ENCODE measurements at regions not wholly inside any gene's neighbourhood (a gene's known extent, or its start where the extent isn't known, plus 50 kb on each side); places are given as distances from the start of the nearest gene placed in this dataset.

DNA sequence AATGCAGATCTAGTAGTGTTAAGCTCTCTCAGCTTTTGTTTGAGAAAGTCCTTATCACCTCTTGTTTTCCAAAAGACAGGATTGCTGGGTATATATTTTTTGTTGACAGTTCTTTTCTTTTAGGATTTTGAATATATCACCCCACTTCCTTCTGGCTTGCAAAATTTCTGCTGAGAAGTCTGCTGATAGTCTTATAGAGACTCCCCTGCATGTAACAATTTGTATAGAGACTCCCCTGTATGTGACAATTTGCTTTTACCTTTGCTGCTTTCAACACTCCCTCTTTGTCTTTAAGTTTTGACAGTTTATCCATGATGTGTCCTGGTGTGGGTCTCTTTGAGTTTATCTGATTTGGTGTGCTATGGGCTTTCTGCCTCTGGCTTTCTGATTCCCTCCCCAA is 115.0 kb upstream of the CCDC85A start:
- Histone ChIP-seq H2BK15ac (ENCODE audit: low read depth, low read length) (no peak overlapping the region), H2BK120ac (ENCODE audit: low read depth, low read length) (no peak overlapping the region), H3K23ac (ENCODE audit: low read depth, low read length) (no peak overlapping the region), H3K4me2 (ENCODE audit: low read depth, low read length) (no peak overlapping the region), H3K4me3 (ENCODE audit: insufficient read depth, low read depth, low read length) (no peak overlapping the region), H3K9ac (ENCODE audit: low read depth, low read length) (no peak overlapping the region), H3K14ac (replicated peaks; ENCODE audit: low read depth, low read length) (no peak overlapping the region), H3K27ac (ENCODE audit: insufficient read depth, low read length) (no peak overlapping the region), H3K4ac (ENCODE audit: low read depth, low read length) (no peak overlapping the region), H4K20me1 (ENCODE audit: insufficient read depth, low read length) (no peaks in the 10 kb centered on the region), H2AFZ (replicated peaks; ENCODE audit: low read length, poor library complexity) (no peak overlapping the region), H3K56ac (ENCODE audit: extremely low read depth, insufficient read depth, low read length) (no peak overlapping the region), H3K18ac (ENCODE audit: low read depth, low read length) (no peak overlapping the region), H2BK5ac (ENCODE audit: low read depth, low read length, poor library complexity, severe bottlenecking) (no peak overlapping the region), H3K27me3 (ENCODE audit: control insufficient read depth, insufficient read depth, low read length) (0 out of 2 replicates have a peak, but pooled peaks cover 1% of the 10 kb centered on the region), H2AK9ac (replicated peaks; ENCODE audit: low read depth, low read length, poor library complexity) (no peak overlapping the region), H3K36me3 (ENCODE audit: control insufficient read depth, insufficient read depth, low read length) (no peaks in the 10 kb centered on the region), H4K8ac (ENCODE audit: low read depth in 2 of 2, low read length in 2 of 2) (no peak overlapping the region), H2BK20ac (ENCODE audit: low read depth, low read length) (no peak overlapping the region), H3K79me1 (ENCODE audit: low read depth in 1 of 2, low read length in 2 of 2) (no peaks in the 10 kb centered on the region), H2AK5ac (ENCODE audit: low read depth, low read length) (no peak overlapping the region), H4K91ac (ENCODE audit: insufficient read depth, low read depth, low read length) (no peak overlapping the region), H3K9me1 (ENCODE audit: insufficient read depth, low read length) (peaks cover 3% of the 10 kb centered on the region; the same call in 1 of the 2 replicates), H4K5ac (ENCODE audit: low read depth, low read length) (no peak overlapping the region), H3K9me3 (ENCODE audit: control insufficient read depth, insufficient read depth, low read length) (no peaks in the 10 kb centered on the region), H3K4me1 (ENCODE audit: control insufficient read depth, insufficient read depth, low read length) (no peaks in the 10 kb centered on the region)
- CTCF ChIA-PET = interaction anchor here (0.6 kb wide), 1 partner anchor 87 kb away, joined by 3 read pairs; no protein-coding TSS in a partner anchor
- POLR2A ChIA-PET (ENCODE audit: unreplicated experiment) = no interaction called here
- ATAC-seq (ENCODE audit: low read depth) (no peak), DNase-seq (no peak)
- BruUV-seq (replicated peaks) = no TSS peak
- in situ Hi-C loops (cut with MboI; ENCODE audit: low sequenced_read_pairs) (no loop called here), dilution Hi-C loops (cut with HindIII; ENCODE audit: low sequenced_read_pairs, unreplicated experiment) (no loop called here), intact Hi-C loops (cut with micrococcal nuclease) (no loop called here)
- no peak for TF ChIP-seq RAD21 (IDR thresholded peaks at IDR 0.05; ENCODE audit: low read length)
- TF ChIP-seq, protein P1, sequence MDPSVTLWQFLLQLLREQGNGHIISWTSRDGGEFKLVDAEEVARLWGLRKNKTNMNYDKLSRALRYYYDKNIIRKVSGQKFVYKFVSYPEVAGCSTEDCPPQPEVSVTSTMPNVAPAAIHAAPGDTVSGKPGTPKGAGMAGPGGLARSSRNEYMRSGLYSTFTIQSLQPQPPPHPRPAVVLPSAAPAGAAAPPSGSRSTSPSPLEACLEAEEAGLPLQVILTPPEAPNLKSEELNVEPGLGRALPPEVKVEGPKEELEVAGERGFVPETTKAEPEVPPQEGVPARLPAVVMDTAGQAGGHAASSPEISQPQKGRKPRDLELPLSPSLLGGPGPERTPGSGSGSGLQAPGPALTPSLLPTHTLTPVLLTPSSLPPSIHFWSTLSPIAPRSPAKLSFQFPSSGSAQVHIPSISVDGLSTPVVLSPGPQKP (IDR thresholded peaks at IDR 0.05; ENCODE audit: borderline replicate concordance, low read depth, low read length) = no peak
- TF ChIP-seq POLR2A (IDR thresholded peaks at IDR 0.05; ENCODE audit: low read depth, low read length) = no peak
- TF ChIP-seq NFE2L2 (IDR thresholded peaks at IDR 0.05; ENCODE audit: low read depth, low read length) = no peak
- TF ChIP-seq, protein P2, sequence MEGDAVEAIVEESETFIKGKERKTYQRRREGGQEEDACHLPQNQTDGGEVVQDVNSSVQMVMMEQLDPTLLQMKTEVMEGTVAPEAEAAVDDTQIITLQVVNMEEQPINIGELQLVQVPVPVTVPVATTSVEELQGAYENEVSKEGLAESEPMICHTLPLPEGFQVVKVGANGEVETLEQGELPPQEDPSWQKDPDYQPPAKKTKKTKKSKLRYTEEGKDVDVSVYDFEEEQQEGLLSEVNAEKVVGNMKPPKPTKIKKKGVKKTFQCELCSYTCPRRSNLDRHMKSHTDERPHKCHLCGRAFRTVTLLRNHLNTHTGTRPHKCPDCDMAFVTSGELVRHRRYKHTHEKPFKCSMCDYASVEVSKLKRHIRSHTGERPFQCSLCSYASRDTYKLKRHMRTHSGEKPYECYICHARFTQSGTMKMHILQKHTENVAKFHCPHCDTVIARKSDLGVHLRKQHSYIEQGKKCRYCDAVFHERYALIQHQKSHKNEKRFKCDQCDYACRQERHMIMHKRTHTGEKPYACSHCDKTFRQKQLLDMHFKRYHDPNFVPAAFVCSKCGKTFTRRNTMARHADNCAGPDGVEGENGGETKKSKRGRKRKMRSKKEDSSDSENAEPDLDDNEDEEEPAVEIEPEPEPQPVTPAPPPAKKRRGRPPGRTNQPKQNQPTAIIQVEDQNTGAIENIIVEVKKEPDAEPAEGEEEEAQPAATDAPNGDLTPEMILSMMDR (conservative IDR thresholded peaks at IDR 0.05; ENCODE audit: low read depth, low read length) = no peak

Measured in IMR-90 (cell line).